Mesodermal cell (in vitro differentiated cells): ENCODE measurements at regions not wholly inside any gene's neighbourhood (a gene's known extent, or its start where the extent isn't known, plus 50 kb on each side); places are given as distances from the start of the nearest gene placed in this dataset.

ENCODE experiments used
- H3K27ac ChIP-seq: 2 replicates; pipeline ENCODE4 v1.7.0; 2013; ENCODE audit warnings: mild to moderate bottlenecking, low read depth, low read length, moderate library complexity; ENCODE audit not compliant: severe bottlenecking
- H3K36me3 ChIP-seq: 2 replicates; pipeline ENCODE4 v1.7.1; 2013; ENCODE audit warnings: mild to moderate bottlenecking, low read length, moderate library complexity; ENCODE audit not compliant: control insufficient read depth, insufficient read depth
- H3K4me1 ChIP-seq: one replicate; pipeline ENCODE4 v1.7.1; 2013; ENCODE audit warnings: mild to moderate bottlenecking, low read length; ENCODE audit not compliant: insufficient read depth, control insufficient read depth, poor library complexity, severe bottlenecking
- H3K4me3 ChIP-seq: 2 replicates; pipeline ENCODE4 v1.7.0; 2013; ENCODE audit warnings: low read length, control low read depth, mild to moderate bottlenecking; ENCODE audit not compliant: insufficient read depth, poor library complexity, severe bottlenecking; ENCODE audit errors: extremely low read depth
- H3K9me3 ChIP-seq: 2 replicates; pipeline ENCODE4 v1.7.1; 2013; ENCODE audit warnings: mild to moderate bottlenecking, low read length, moderate library complexity; ENCODE audit not compliant: control insufficient read depth
- WGBS, 2 experiments: methylation state at CpG; one replicate each; pipeline ENCODE4 v1.1.5; 2013; ENCODE audit warnings: missing lambda C conversion rate in 2 of 2; ENCODE audit not compliant: insufficient coverage in 2 of 2; 5-methylcytosine and 5-hydroxymethylcytosine counted together

- Histone ChIP-seq H3K36me3 (no peaks in the 10 kb centered on the region), H3K4me1 (peaks cover 8% of the 10 kb centered on the region), H3K4me3 (no peak overlapping the region), H3K27ac (peak overlapping the region; percentile 11), H3K9me3 (no peaks in the 10 kb centered on the region)
- 94 to 100% methylated on average over 1 of the region's 2 CpGs for WGBS, 2 experiments
Measured at GRCh38 chr2:12059616-12060441, 313.4 kb downstream of the LPIN1 start.

- WGBS, 2 experiments, result 94 to 100% methylated on average over 4 of the region's 5 CpGs
- Histone ChIP-seq H3K9me3 (no peaks in the 10 kb centered on the region), H3K27ac (no peak overlapping the region), H3K36me3 (no peaks in the 10 kb centered on the region), H3K4me1 (peaks cover 8% of the 10 kb centered on the region), H3K4me3 (no peak overlapping the region)
Measured at GRCh38 chr2:12060886-12061285, 314.5 kb downstream of the LPIN1 start.

DNA sequence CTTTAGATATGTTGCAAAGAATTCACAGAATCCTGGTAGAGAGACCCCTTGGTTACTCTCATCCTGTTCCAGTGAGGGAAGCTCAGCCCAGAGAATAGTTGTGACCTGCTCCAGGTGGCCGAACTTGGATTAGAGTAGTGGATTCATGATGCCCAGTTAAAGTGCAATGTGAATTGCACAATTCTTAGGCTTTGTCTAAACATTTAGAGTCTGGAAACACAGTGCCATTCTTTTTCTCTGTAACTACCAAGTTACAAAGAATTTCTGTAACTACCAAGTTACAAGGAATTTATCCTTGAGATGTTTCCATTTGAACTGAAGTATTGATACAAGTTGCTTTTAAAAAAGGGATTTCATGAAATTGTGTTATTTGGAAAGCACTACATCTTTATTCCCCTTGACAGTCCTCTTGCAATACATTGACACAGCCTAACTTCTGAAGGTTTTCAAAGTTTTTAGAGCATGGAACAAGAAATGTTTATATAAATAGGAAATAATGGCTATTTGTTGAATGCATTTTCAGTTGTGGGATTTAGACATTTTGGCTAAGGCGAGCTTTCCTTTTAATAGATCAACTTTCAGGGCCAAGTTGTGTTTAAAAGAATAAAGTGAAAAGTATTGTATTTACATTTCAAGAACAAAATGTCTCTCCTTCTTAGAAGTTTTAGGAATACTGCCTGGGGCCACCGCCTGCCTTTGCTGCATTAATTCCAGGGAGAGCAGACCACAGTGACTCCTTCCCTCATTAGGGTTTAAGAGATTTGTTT is 315.0 kb downstream of the LPIN1 start:
- H3K4me1 ChIP-seq, result peaks cover 8% of the 10 kb centered on the region
- H3K27ac ChIP-seq, result no peak overlapping the region
- no peaks in the 10 kb centered on the region for H3K9me3 ChIP-seq
- H3K36me3 ChIP-seq, result no peaks in the 10 kb centered on the region
- no peak overlapping the region for H3K4me3 ChIP-seq
- 90 to 100% methylated on average over 2 of the region's 3 CpGs for WGBS, 2 experiments

DNA sequence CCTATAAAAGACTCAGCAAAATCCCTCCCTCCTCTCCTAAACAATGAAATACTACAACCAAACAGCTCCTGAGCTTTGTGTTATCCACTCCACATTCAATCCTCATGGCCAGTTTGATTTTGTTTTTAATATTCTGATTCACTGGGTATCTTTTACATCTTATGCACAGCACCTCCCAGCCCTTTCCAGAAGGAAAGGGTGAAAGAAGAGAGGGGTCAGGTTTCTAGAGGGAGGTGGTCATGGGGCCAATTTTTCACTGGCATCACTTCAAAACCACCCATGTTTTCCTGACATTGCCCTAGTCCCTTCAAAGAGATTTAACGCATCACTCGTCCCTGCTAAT is 315.6 kb downstream of the LPIN1 start:
- peaks cover 8% of the 10 kb centered on the region for H3K4me1 ChIP-seq
- no peaks in the 10 kb centered on the region for H3K9me3 ChIP-seq
- no peak overlapping the region for H3K27ac ChIP-seq
- no peaks in the 10 kb centered on the region for H3K36me3 ChIP-seq
- no peak overlapping the region for H3K4me3 ChIP-seq
- WGBS, 2 experiments, result no CpG with 5 or more reads among the region's 2 CpGs

DNA sequence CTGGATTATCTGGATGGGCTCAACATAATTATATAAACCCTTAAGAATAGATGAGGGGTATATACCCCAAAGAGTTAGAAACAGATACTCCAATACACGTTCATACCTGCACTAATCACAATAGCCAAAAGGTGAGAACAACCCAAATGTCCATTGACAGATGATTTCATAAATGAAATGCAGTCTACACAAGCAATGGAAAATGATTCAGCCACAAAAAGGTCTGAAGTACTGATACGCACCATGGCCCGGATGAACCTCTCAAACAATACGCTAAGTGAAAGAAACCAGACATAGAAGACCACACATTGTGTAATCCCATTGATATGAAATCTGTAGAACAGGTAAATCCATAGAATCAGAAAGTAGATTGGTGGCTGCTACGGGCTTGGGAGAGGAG is 316.8 kb downstream of the LPIN1 start:
- H3K36me3 ChIP-seq, result no peaks in the 10 kb centered on the region
- no peak overlapping the region for H3K27ac ChIP-seq
- H3K4me3 ChIP-seq, result no peak overlapping the region
- no peaks in the 10 kb centered on the region for H3K9me3 ChIP-seq
- peaks cover 3% of the 10 kb centered on the region for H3K4me1 ChIP-seq
- whole genome bisulfite sequencing, 2 experiments, result 85 to 94% methylated on average over 1 to 4 of the region's 5 CpGs

- Histone ChIP-seq H3K9me3 (no peaks in the 10 kb centered on the region), H3K4me1 (peaks cover 3% of the 10 kb centered on the region), H3K27ac (no peak overlapping the region), H3K36me3 (no peaks in the 10 kb centered on the region), H3K4me3 (no peak overlapping the region)
- WGBS, 2 experiments, result 78 to 89% methylated on average over 4 to 5 of the region's 5 CpGs
Measured at GRCh38 chr2:12064153-12064552, 317.7 kb downstream of the LPIN1 start.

DNA sequence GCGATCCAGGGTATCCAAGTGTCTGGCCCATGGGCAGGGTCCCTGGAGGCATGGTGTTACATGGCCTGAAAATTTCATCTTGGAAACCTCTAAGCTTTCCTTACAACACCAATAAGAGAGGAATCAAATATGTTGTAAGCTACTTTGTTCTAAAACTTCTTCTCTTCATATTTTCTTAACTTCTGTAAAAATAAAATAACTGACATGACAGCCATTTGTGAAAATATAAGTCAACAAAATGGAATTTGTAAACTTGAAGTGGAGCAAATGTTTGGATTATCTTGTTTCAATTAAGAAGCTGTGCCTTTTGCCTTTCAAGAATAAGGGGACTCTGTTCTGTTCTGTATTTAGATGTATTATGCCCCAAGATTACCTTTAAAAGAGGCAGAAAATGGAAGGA is 319.7 kb downstream of the LPIN1 start:
- H3K27ac ChIP-seq, result no peak overlapping the region
- no peak overlapping the region for H3K4me3 ChIP-seq
- no CpG with 5 or more reads among the region's 1 CpG for WGBS, 2 experiments
- no peaks in the 10 kb centered on the region for H3K36me3 ChIP-seq
- H3K9me3 ChIP-seq, result no peaks in the 10 kb centered on the region
- no peaks in the 10 kb centered on the region for H3K4me1 ChIP-seq

DNA sequence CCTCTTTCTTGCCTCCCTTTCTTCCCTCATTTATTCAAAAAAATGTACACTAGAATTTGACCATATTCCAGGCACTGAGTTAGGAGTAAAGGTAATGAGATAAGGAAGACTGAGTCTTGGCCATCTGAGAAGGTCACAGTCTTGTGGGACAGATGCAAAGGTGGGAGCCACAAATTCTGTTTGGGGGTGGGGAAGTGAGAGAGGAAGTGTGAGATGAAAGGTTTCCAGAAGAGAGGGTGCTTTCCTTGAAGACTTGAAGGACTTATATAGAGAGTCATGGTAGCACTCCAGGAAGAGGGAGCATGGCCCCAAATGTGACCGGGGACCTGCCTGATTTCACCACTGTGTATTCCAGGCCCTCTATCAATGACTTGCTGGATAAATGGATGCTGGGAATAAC is 320.6 kb downstream of the LPIN1 start:
- Histone ChIP-seq H3K27ac (no peak overlapping the region), H3K4me1 (no peaks in the 10 kb centered on the region), H3K36me3 (no peaks in the 10 kb centered on the region), H3K4me3 (no peak overlapping the region), H3K9me3 (no peaks in the 10 kb centered on the region)
- 100% methylated on average over 1 of the region's 1 CpG for WGBS, 2 experiments

- no peaks in the 10 kb centered on the region for H3K4me1 ChIP-seq
- H3K27ac ChIP-seq, result no peak overlapping the region
- no peak overlapping the region for H3K4me3 ChIP-seq
- no peaks in the 10 kb centered on the region for H3K9me3 ChIP-seq
- 100% methylated on average over 1 of the region's 6 CpGs for WGBS, 2 experiments
- H3K36me3 ChIP-seq, result no peaks in the 10 kb centered on the region
Measured at GRCh38 chr2:12068796-12069538, 322.5 kb downstream of the LPIN1 start.

DNA sequence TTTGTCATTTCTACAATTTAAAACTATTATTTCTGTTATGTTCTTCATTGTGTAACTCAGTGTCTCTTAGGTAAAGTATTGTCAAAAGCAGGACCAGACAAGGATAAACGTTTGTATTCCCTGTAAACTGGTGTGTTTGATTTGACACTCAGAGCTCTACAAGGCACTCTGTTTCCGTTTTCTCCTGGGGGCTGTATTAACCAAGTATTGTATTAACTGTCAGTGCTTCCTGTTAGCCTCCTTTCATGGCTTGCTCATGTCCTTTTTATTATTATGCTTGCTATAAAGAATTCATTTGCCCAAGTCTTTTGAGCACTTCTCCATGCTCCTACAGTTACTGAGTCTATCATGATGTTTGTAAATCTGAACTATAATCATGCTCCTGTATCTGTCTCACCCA is 323.7 kb downstream of the LPIN1 start:
- Histone ChIP-seq H3K9me3 (no peaks in the 10 kb centered on the region), H3K27ac (no peak overlapping the region), H3K36me3 (no peaks in the 10 kb centered on the region), H3K4me3 (no peak overlapping the region), H3K4me1 (no peaks in the 10 kb centered on the region)
- 50 to 63% methylated on average over 1 to 2 of the region's 2 CpGs for WGBS, 2 experiments
